ENCODE measurements at regions not wholly inside any gene's neighbourhood (a gene's known extent, or its start where the extent isn't known, plus 50 kb on each side); places are given as distances from the start of the nearest gene placed in this dataset.

GRCh38 chr4:66169341-66169740 is 499.1 kb upstream of the EPHA5 start:
- TF ChIP-seq CTCF (conservative IDR thresholded peaks at IDR 0.05; ENCODE audit: low read length), result no peak
- TF ChIP-seq EZH2phosphoT487 (IDR thresholded peaks at IDR 0.05; ENCODE audit: borderline replicate concordance, low read depth, low read length), result no peak

All from OCI-LY7 (cell line).